ENCODE measurements at regions not wholly inside any gene's neighbourhood (a gene's known extent, or its start where the extent isn't known, plus 50 kb on each side); places are given as distances from the start of the nearest gene placed in this dataset.

- CTCF ChIA-PET: no interaction called here
- POLR2A ChIA-PET: no interaction called here
- WGBS (ENCODE audit: missing lambda C conversion rate): 0% methylated on average over 1 of the region's 15 CpGs
- FAIRE-seq: no peak
- Histone ChIP-seq H3K9me3 (no peaks in the 10 kb centered on the region), H3K4me2 (no peak overlapping the region), H3K4me3 (no peak overlapping the region), H3K4me1 (no peaks in the 10 kb centered on the region), H3K27ac (no peak overlapping the region)
- DNase-seq (ENCODE audit: low read depth in 1 of 2, low spot score in 1 of 2): no peak
- no peak for ATAC-seq
- TF ChIP-seq RCOR1 (IDR thresholded peaks at IDR 0.05; ENCODE audit: low read depth, low read length): no peak
- no peak for TF ChIP-seq MAZ (IDR thresholded peaks at IDR 0.05; ENCODE audit: borderline replicate concordance, low read depth, low read length)
- no peak for TF ChIP-seq EHMT2 (IDR thresholded peaks at IDR 0.05; ENCODE audit: low read depth)
- no peak for TF ChIP-seq HOXB5 (CRISPR knock-in tag; IDR thresholded peaks at IDR 0.05)
- TF ChIP-seq RAD21 (conservative IDR thresholded peaks at IDR 0.05 in 1 of 2, IDR thresholded peaks at IDR 0.05 in 1 of 2): no peak
- TF ChIP-seq ZC3H11A (IDR thresholded peaks at IDR 0.05): no peak
Observed at GRCh38 chr1:2967329-2967725, 53.9 kb upstream of the ACTRT2 start.

- H3K4me1 ChIP-seq: no peaks in the 10 kb centered on the region
- no peak for ATAC-seq
- 34% methylated on average over 9 of the region's 10 CpGs for WGBS (ENCODE audit: missing lambda C conversion rate)
- ChIA-PET POLR2A (no interaction called here), CTCF (no interaction called here)
- DNase-seq (ENCODE audit: low read depth in 1 of 2, low spot score in 1 of 2): no peak
- TF ChIP-seq KDM1A (IDR thresholded peaks at IDR 0.05; ENCODE audit: low read depth): no peak
- TF ChIP-seq ELK1 (IDR thresholded peaks at IDR 0.05; ENCODE audit: low read depth, low read length): no peak
- FAIRE-seq: no peak
- H3K4me3 ChIP-seq: no peak overlapping the region
- no peak overlapping the region for H3K4me2 ChIP-seq
- H3K27ac ChIP-seq: no peak overlapping the region
- H3K9me3 ChIP-seq: no peaks in the 10 kb centered on the region
Observed at GRCh38 chr1:2967881-2968280, 53.4 kb upstream of the ACTRT2 start.

- ChIA-PET CTCF (no interaction called here), POLR2A (no interaction called here)
- no peak for ATAC-seq
- Histone ChIP-seq H3K4me1 (no peaks in the 10 kb centered on the region), H3K9me3 (no peaks in the 10 kb centered on the region), H3K4me2 (no peak overlapping the region), H3K4me3 (no peak overlapping the region), H3K27ac (no peak overlapping the region)
- 42% methylated on average over 19 of the region's 25 CpGs for WGBS (ENCODE audit: missing lambda C conversion rate)
- FAIRE-seq: no peak
- DNase-seq (ENCODE audit: low read depth in 1 of 2, low spot score in 1 of 2): no peak
- TF ChIP-seq REST (IDR thresholded peaks at IDR 0.05) (no peak), CEBPB (IDR thresholded peaks at IDR 0.05) (no peak)
Observed at GRCh38 chr1:2968471-2968881, 52.8 kb upstream of the ACTRT2 start.

GRCh38 chr1:2969011-2969844 lies 52.0 kb upstream of the ACTRT2 start:
- POLR2A ChIA-PET: no interaction called here
- no peak overlapping the region for H3K4me3 ChIP-seq
- H3K9me3 ChIP-seq: no peaks in the 10 kb centered on the region
- no peak for ATAC-seq
- CTCF ChIA-PET: no interaction called here
- DNase-seq (ENCODE audit: low read depth in 1 of 2, low spot score in 1 of 2): no peak
- no peaks in the 10 kb centered on the region for H3K4me1 ChIP-seq
- FAIRE-seq: no peak
- H3K4me2 ChIP-seq: no peak overlapping the region
- H3K27ac ChIP-seq: no peak overlapping the region
- WGBS (ENCODE audit: missing lambda C conversion rate): 53% methylated on average over 8 of the region's 16 CpGs
- TF ChIP-seq PHF8 (IDR thresholded peaks at IDR 0.05; ENCODE audit: borderline replicate concordance, low read depth): no peak
- TF ChIP-seq RFX5 (IDR thresholded peaks at IDR 0.05): no peak
- TF ChIP-seq NFE2L2 (conservative IDR thresholded peaks at IDR 0.05; ENCODE audit: low read length): no peak
- TF ChIP-seq JUNB (IDR thresholded peaks at IDR 0.05): no peak
- no peak for TF ChIP-seq ZNF302 (CRISPR knock-in tag; IDR thresholded peaks at IDR 0.05)
- TF ChIP-seq NR3C1 (IDR thresholded peaks at IDR 0.05): no peak
- TF ChIP-seq RARB (CRISPR knock-in tag; IDR thresholded peaks at IDR 0.05): no peak
- no peak for TF ChIP-seq ESRRA (IDR thresholded peaks at IDR 0.05; ENCODE audit: borderline replicate concordance, low read length)
- no peak for TF ChIP-seq FOSL2 (IDR thresholded peaks at IDR 0.05)
- no peak for TF ChIP-seq FOSL2 (CRISPR knock-in tag; IDR thresholded peaks at IDR 0.05)
- TF ChIP-seq CHD2 (IDR thresholded peaks at IDR 0.05; ENCODE audit: low read length, partially characterized antibody): no peak
- no peak for TF ChIP-seq E2F6 (IDR thresholded peaks at IDR 0.05; ENCODE audit: borderline replicate concordance, low read depth)
- no peak for TF ChIP-seq SMC3 (IDR thresholded peaks at IDR 0.05)
- no peak for TF ChIP-seq MAFK (IDR thresholded peaks at IDR 0.05; ENCODE audit: partially characterized antibody)
- no peak for TF ChIP-seq SREBF2 (IDR thresholded peaks at IDR 0.05)
- TF ChIP-seq EP300 (IDR thresholded peaks at IDR 0.05): no peak
- no peak for TF ChIP-seq BHLHE40 (IDR thresholded peaks at IDR 0.05; ENCODE audit: low read depth, low read length)
- no peak for TF ChIP-seq POLR2AphosphoS2 (conservative IDR thresholded peaks at IDR 0.05; ENCODE audit: low read length)
- TF ChIP-seq KDM1A (IDR thresholded peaks at IDR 0.05; ENCODE audit: low read depth): no peak

Data from A549 (cell line).